H1 (cell line): ENCODE measurements at regions not wholly inside any gene's neighbourhood (a gene's known extent, or its start where the extent isn't known, plus 50 kb on each side); places are given as distances from the start of the nearest gene placed in this dataset.

ENCODE experiments used
- CTCF ChIA-PET: fragments of 300-600 bp; sonication (Branson Sonifier 250); formaldehyde crosslinking; loops from one replicate; lab custom pipeline; 2021; ENCODE audit not compliant: partially characterized antibody; lab: Charles Lee
- POLR2A ChIA-PET: fragments of 300-600 bp; sonication (Branson Sonifier 250); formaldehyde crosslinking; loops from one replicate; lab custom pipeline; 2021; ENCODE audit warnings: inconsistent platforms; ENCODE audit not compliant: partially characterized antibody; lab: Charles Lee
- DNase-seq, 2 experiments: peaks; one replicate each; pipeline versions ENCODE4 v3.0.0 to v3.0.0-alpha.2; 2010 to 2022; ENCODE audit warnings: low spot score in 2 of 2, low read depth in 1 of 2, mixed read lengths in 1 of 2
- FAIRE-seq: peaks from 2 replicates; lab custom pipeline; 2011; peaks lifted over from hg19 to GRCh38; lab: Jason Lieb, UNC
- H2AFZ ChIP-seq: 2 replicates; pipeline ENCODE4 v1.8.1; 2012; ENCODE audit warnings: low read length, inconsistent platforms
- H2AK5ac ChIP-seq: 2 replicates; pipeline ENCODE4 v1.6.1; 2013; ENCODE audit warnings: low read depth, low read length
- H2BK120ac ChIP-seq: replicated peaks from 2 replicates; pipeline ENCODE3; 2013; ENCODE audit warnings: low read depth, low read length, inconsistent platforms
- H2BK12ac ChIP-seq: 2 replicates; pipeline ENCODE4 v1.6.1; 2013; ENCODE audit warnings: low read depth, low read length
- H2BK15ac ChIP-seq: 2 replicates; pipeline ENCODE4 v1.6.1; 2013; ENCODE audit warnings: low read length
- H2BK20ac ChIP-seq: 2 replicates; pipeline ENCODE4 v1.6.1; 2013; ENCODE audit warnings: low read length
- H2BK5ac ChIP-seq: 2 replicates; pipeline ENCODE4 v1.6.1; 2013; ENCODE audit warnings: low read depth, low read length
- H3K14ac ChIP-seq: 2 replicates; pipeline ENCODE4 v1.6.1; 2013; ENCODE audit warnings: inconsistent platforms; ENCODE audit not compliant: insufficient read length
- H3K18ac ChIP-seq: 2 replicates; pipeline ENCODE4 v1.6.1; 2013; ENCODE audit warnings: low read length; ENCODE audit errors: extremely low read depth
- H3K23ac ChIP-seq: 2 replicates; pipeline ENCODE4 v1.6.1; 2013; ENCODE audit warnings: inconsistent platforms; ENCODE audit not compliant: insufficient read length
- H3K23me2 ChIP-seq: 2 replicates; pipeline ENCODE4 v1.6.1; 2013; ENCODE audit warnings: low read depth, low read length
- H3K27ac ChIP-seq: 2 replicates; pipeline ENCODE4 v1.6.1; 2011; ENCODE audit warnings: low read depth, low read length, inconsistent platforms
- H3K27me3 ChIP-seq, 4 experiments: replicated peaks in 1 of 4; 1 replicate in 1 of 4; 2 replicates in 3 of 4; pipeline versions ENCODE4 v1.6.1 to v1.8.1; 2011 to 2013; ENCODE audit warnings: low read length in 3 of 4, mild to moderate bottlenecking in 3 of 4, inconsistent platforms in 2 of 4, mixed read lengths in 2 of 4, moderate library complexity in 1 of 4; ENCODE audit not compliant: control insufficient read depth in 3 of 4, insufficient read depth in 3 of 4; ENCODE audit errors: extremely low read depth in 1 of 4
- H3K36me3 ChIP-seq, 4 experiments: 2 replicates each; pipeline versions ENCODE4 v1.6.1 to v1.8.1; 2011 to 2013; ENCODE audit warnings: mild to moderate bottlenecking in 4 of 4, low read length in 3 of 4, moderate library complexity in 2 of 4, control low read depth in 1 of 4, inconsistent platforms in 1 of 4; ENCODE audit not compliant: insufficient read depth in 4 of 4, control insufficient read depth in 2 of 4
- H3K4ac ChIP-seq: replicated peaks from 2 replicates; pipeline ENCODE3; 2013; ENCODE audit warnings: low read length, low read depth, mixed read lengths, inconsistent platforms; ENCODE audit not compliant: insufficient read length
- H3K4me1 ChIP-seq, 4 experiments: replicated peaks in 1 of 4; 1 replicate in 1 of 4; 2 replicates in 3 of 4; pipeline versions ENCODE4 v1.6.1 to v1.8.1; 2011 to 2013; ENCODE audit warnings: low read length in 3 of 4, inconsistent platforms in 2 of 4, mixed read lengths in 1 of 4; ENCODE audit not compliant: insufficient read depth in 4 of 4, control insufficient read depth in 3 of 4
- H3K4me2 ChIP-seq, 2 experiments: 2 replicates each; pipeline versions ENCODE4 v1.6.1 to v1.8.1; 2011 to 2013; ENCODE audit warnings: low read depth in 2 of 2, low read length in 2 of 2, control low read depth in 1 of 2, inconsistent platforms in 1 of 2, mild to moderate bottlenecking in 1 of 2; ENCODE audit not compliant: insufficient read depth in 1 of 2
- H3K4me3 ChIP-seq, 4 experiments: fragments of 200-600, 300-600 bp in 1 of 4; sonication (generic), shearing (Covaris generic), sonication (Bioruptor Twin) in 1 of 4; 2 replicates each; pipeline versions ENCODE4 v1.5.1 to v1.8.1; 2011 to 2016; ENCODE audit warnings: low read length in 4 of 4, low read depth in 3 of 4, control low read depth in 2 of 4, inconsistent platforms in 2 of 4, mild to moderate bottlenecking in 2 of 4, mixed read lengths in 1 of 4, moderate library complexity in 1 of 4; ENCODE audit not compliant: insufficient read depth in 2 of 4; ENCODE audit errors: extremely low read depth in 1 of 4
- H3K56ac ChIP-seq: replicated peaks from 2 replicates; pipeline ENCODE3; 2013; ENCODE audit warnings: low read depth, mild to moderate bottlenecking, mixed read lengths, low read length, inconsistent platforms; ENCODE audit not compliant: insufficient read length
- H3K79me1 ChIP-seq: 2 replicates; pipeline ENCODE4 v1.6.1; 2013; ENCODE audit warnings: low read depth, low read length, control low read depth
- H3K79me2 ChIP-seq, 2 experiments: 2 replicates each; pipeline versions ENCODE4 v1.6.1 to v1.8.1; 2012 to 2013; ENCODE audit warnings: low read length in 2 of 2, mild to moderate bottlenecking in 2 of 2, inconsistent platforms in 1 of 2; ENCODE audit not compliant: insufficient read depth in 2 of 2, control insufficient read depth in 1 of 2
- H3K9ac ChIP-seq, 4 experiments: replicated peaks in 1 of 4; 1 replicate in 1 of 4; 2 replicates in 3 of 4; pipeline versions ENCODE4 v1.6.1 to v1.8.1; 2011 to 2013; ENCODE audit warnings: low read depth in 3 of 4, low read length in 3 of 4, control low read depth in 2 of 4, mild to moderate bottlenecking in 2 of 4, moderate library complexity in 2 of 4, inconsistent platforms in 1 of 4; ENCODE audit errors: extremely low read depth in 1 of 4
- H3K9me3 ChIP-seq, 2 experiments: 2 replicates each; pipeline versions ENCODE4 v1.6.1 to v1.8.1; 2012 to 2013; ENCODE audit warnings: mild to moderate bottlenecking in 2 of 2, moderate library complexity in 2 of 2, control low read depth in 1 of 2, inconsistent platforms in 1 of 2, low read depth in 1 of 2, low read length in 1 of 2, mixed read lengths in 1 of 2; ENCODE audit not compliant: insufficient read depth in 2 of 2
- H4K20me1 ChIP-seq, 2 experiments: replicated peaks in 1 of 2; 2 replicates each; pipeline versions ENCODE3 to v1.8.1; 2011 to 2013; ENCODE audit warnings: inconsistent platforms in 2 of 2, low read length in 2 of 2, mild to moderate bottlenecking in 1 of 2; ENCODE audit not compliant: insufficient read depth in 2 of 2, control insufficient read depth in 1 of 2
- H4K5ac ChIP-seq: 2 replicates; pipeline ENCODE4 v1.6.1; 2013; ENCODE audit warnings: low read length, low read depth, mixed read lengths, inconsistent platforms; ENCODE audit not compliant: insufficient read length
- H4K8ac ChIP-seq: 2 replicates; pipeline ENCODE4 v1.8.0; 2013; ENCODE audit warnings: mild to moderate bottlenecking, moderate library complexity, low read length, inconsistent platforms; ENCODE audit not compliant: insufficient read depth; ENCODE audit errors: extremely low read depth
- H4K91ac ChIP-seq: replicated peaks from 2 replicates; pipeline ENCODE3; 2013; ENCODE audit warnings: low read length, mixed read lengths, inconsistent platforms; ENCODE audit not compliant: insufficient read length
- BRCA1 ChIP-seq: IDR thresholded peaks from 2 replicates; pipeline ENCODE4 v1.6.1; 2012; ENCODE audit warnings: low read depth, low read length, improper control_type of control experiment
- CBX5 ChIP-seq: fragments of 300-800, 300-1000 bp; sonication (generic); IDR thresholded peaks from 2 replicates; pipeline ENCODE4 v1.7.1; 2016; ENCODE audit warnings: antibody characterized with exemption, low read length, low read depth
- CEBPB ChIP-seq: IDR thresholded peaks from 2 replicates; pipeline ENCODE4 v1.6.1; 2012; ENCODE audit warnings: low read depth, low read length
- EP300 ChIP-seq, 2 experiments: IDR thresholded peaks; 1 replicate in 1 of 2; 2 replicates in 1 of 2; pipeline ENCODE4 v1.6.1; 2011 to 2012; ENCODE audit warnings: low read depth in 2 of 2, low read length in 2 of 2, mild to moderate bottlenecking in 2 of 2, borderline replicate concordance in 1 of 2, inconsistent platforms in 1 of 2, moderate library complexity in 1 of 2
- GABPA ChIP-seq: IDR thresholded peaks from 2 replicates; pipeline ENCODE4 v1.6.1; 2011; ENCODE audit warnings: mild to moderate bottlenecking, low read length, moderate library complexity, borderline replicate concordance; ENCODE audit not compliant: insufficient read depth
- GTF2F1 ChIP-seq: IDR thresholded peaks from 2 replicates; pipeline ENCODE4 v1.6.1; 2012; ENCODE audit warnings: low read depth, low read length, improper control_type of control experiment, borderline replicate concordance
- PHF8 ChIP-seq: fragments of 200-600 bp; sonication (generic); conservative IDR thresholded peaks from 2 replicates; pipeline ENCODE4 v1.7.1; 2012; ENCODE audit warnings: low read depth, mild to moderate bottlenecking, inconsistent platforms, low read length, moderate library complexity
- SIRT6 ChIP-seq: IDR thresholded peaks from one replicate; pipeline ENCODE4 v1.7.1; 2012; ENCODE audit warnings: low read length, inconsistent platforms
- SIX5 ChIP-seq: IDR thresholded peaks from 2 replicates; pipeline ENCODE4 v1.6.1; 2011; ENCODE audit warnings: mild to moderate bottlenecking, low read depth, low read length
- SP4 ChIP-seq: IDR thresholded peaks from 2 replicates; pipeline ENCODE4 v1.6.1; 2012; ENCODE audit warnings: low read length, inconsistent platforms
- SUZ12 ChIP-seq: fragments of 200-600 bp; sonication (generic); IDR thresholded peaks from 2 replicates; pipeline ENCODE4 v1.6.1; 2012; ENCODE audit warnings: mild to moderate bottlenecking, inconsistent platforms, low read length, moderate library complexity, mixed read lengths
- TAF7 ChIP-seq: optimal IDR thresholded peaks from 2 replicates; pipeline ENCODE3; 2011; ENCODE audit warnings: low read depth, mild to moderate bottlenecking, inconsistent platforms, low read length, moderate library complexity, borderline replicate concordance
- ZNF274 ChIP-seq: IDR thresholded peaks from 2 replicates; pipeline ENCODE4 v1.7.0; 2012; ENCODE audit warnings: low read length, borderline replicate concordance; ENCODE audit errors: extremely low read depth
- WGBS, 2 experiments: shearing (Covaris generic) in 1 of 2; methylation state at CpG; one replicate each; pipeline versions ENCODE4 v1.1.6 to v1.1.7; 2013 to 2015; ENCODE audit warnings: low lambda C conversion rate in 2 of 2, mixed read lengths in 2 of 2, inconsistent platforms in 1 of 2, low coverage in 1 of 2, missing lambda C conversion rate in 1 of 2; ENCODE audit not compliant: insufficient replicate concordance in 2 of 2, insufficient coverage in 1 of 2, insufficient read length in 1 of 2; ENCODE audit errors: extremely low coverage in 1 of 2, missing lambda C conversion rate in 1 of 2; 5-methylcytosine and 5-hydroxymethylcytosine counted together
- TF ChIP-seq, protein P1 (sequence below): IDR thresholded peaks from 2 replicates; pipeline ENCODE4 v1.6.1; 2012; ENCODE audit warnings: inconsistent platforms

DNA sequence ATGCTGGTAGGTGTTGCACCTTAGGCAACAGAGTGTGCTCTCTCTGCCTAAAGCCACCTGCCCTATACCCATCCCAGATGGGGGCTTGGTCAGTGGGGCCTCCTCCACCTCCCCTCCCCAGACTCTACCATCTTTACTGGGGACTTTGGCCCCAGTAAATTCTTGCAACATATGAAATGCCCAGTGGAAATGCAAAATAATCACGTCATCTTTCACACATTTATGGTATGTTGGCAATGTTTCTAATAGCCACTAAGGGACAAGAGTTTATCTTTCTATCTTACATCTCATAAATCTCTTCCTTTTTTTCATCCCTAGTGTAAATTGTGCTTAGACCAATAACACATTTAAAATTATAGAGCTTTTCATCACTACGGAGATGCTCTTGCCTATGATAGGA is 103.0 kb upstream of the MAML3 start:
- ChIA-PET CTCF (interaction anchor here (1.3 to 2.6 kb wide), 5 partner anchors 10 to 244 kb away, joined by 3 to 16 read pairs (median 6); no protein-coding TSS in a partner anchor), POLR2A (interaction anchor here (1.0 to 1.3 kb wide), 2 partner anchors 19 to 106 kb away, joined by 4 to 5 read pairs; no protein-coding TSS in a partner anchor)
- Histone ChIP-seq H2BK12ac (no peak overlapping the region), H3K4ac (no peak overlapping the region), H4K20me1 (no peaks in the 10 kb centered on the region), H2AK5ac (no peak overlapping the region), H4K91ac (no peak overlapping the region), H3K56ac (no peak overlapping the region), H2BK15ac (no peak overlapping the region), H3K79me2 (no peaks in the 10 kb centered on the region), H3K23me2 (peaks cover 5% of the 10 kb centered on the region; the same call in 1 of the 2 replicates), H2BK120ac (no peak overlapping the region), H3K4me1 (peaks cover 0 to 8% (median 5%) of the 10 kb centered on the region in 4 experiments; a peak in 5 of 7 replicates), H3K79me1 (no peaks in the 10 kb centered on the region), H3K4me2 (no peak overlapping the region), H3K27ac (no peak overlapping the region), H2BK5ac (no peak overlapping the region), H3K23ac (no peak overlapping the region), H3K27me3 (peaks cover 0 to 6% (median 3%) of the 10 kb centered on the region in 4 experiments; a peak in 2 of 7 replicates), H2AFZ (no peak overlapping the region), H3K4me3 (no peak overlapping the region), H3K9me3 (no peaks in the 10 kb centered on the region), H4K8ac (no peak overlapping the region), H3K36me3 (no peaks in the 10 kb centered on the region), H3K18ac (no peak overlapping the region), H3K14ac (no peak overlapping the region), H3K9ac (no peak overlapping the region), H4K5ac (no peak overlapping the region), H2BK20ac (no peak overlapping the region)
- DNase-seq (no peak), FAIRE-seq (no peak)
- TF ChIP-seq PHF8: no peak
- no peak for TF ChIP-seq GTF2F1
- no peak for TF ChIP-seq SIX5
- no peak for TF ChIP-seq EP300 (IDR thresholded peaks at IDR 0.05; ENCODE audit: borderline replicate concordance in 1 of 2, low read depth in 2 of 2, low read length in 2 of 2)
- no peak for TF ChIP-seq GABPA
- TF ChIP-seq BRCA1: no peak
- TF ChIP-seq TAF7: no peak
- TF ChIP-seq SUZ12: no peak
- TF ChIP-seq SP4: no peak
- TF ChIP-seq CEBPB: no peak
- no peak for TF ChIP-seq CBX5
- TF ChIP-seq ZNF274: no peak
- TF ChIP-seq SIRT6: no peak
- TF ChIP-seq, protein P1, sequence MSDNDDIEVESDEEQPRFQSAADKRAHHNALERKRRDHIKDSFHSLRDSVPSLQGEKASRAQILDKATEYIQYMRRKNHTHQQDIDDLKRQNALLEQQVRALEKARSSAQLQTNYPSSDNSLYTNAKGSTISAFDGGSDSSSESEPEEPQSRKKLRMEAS: no peak
- WGBS, 2 experiments: 86% methylated on average over 2 of the region's 2 CpGs; no CpG with 5 or more reads in 1 of the 2 experiments
